Neural cell (in vitro differentiated cells): ENCODE measurements at regions not wholly inside any gene's neighbourhood (a gene's known extent, or its start where the extent isn't known, plus 50 kb on each side); places are given as distances from the start of the nearest gene placed in this dataset.

Experiments used
- EZH2 ChIP-seq: fragments of 200-600, 300-800 bp; shearing (Covaris generic), sonication (generic); IDR thresholded peaks from 2 replicates; pipeline ENCODE4 v1.6.1; 2014; ENCODE audit warnings: antibody characterized with exemption, low read length, borderline replicate concordance, mild to moderate bottlenecking; ENCODE audit not compliant: insufficient read depth, poor library complexity, severe bottlenecking
- TF ChIP-seq, protein P1 (sequence below): fragments of 450-650 bp; IDR thresholded peaks from 2 replicates; pipeline ENCODE4 v1.5.1; 2014; ENCODE audit warnings: antibody characterized with exemption, mild to moderate bottlenecking, moderate library complexity; ENCODE audit not compliant: poor library complexity, severe bottlenecking

DNA sequence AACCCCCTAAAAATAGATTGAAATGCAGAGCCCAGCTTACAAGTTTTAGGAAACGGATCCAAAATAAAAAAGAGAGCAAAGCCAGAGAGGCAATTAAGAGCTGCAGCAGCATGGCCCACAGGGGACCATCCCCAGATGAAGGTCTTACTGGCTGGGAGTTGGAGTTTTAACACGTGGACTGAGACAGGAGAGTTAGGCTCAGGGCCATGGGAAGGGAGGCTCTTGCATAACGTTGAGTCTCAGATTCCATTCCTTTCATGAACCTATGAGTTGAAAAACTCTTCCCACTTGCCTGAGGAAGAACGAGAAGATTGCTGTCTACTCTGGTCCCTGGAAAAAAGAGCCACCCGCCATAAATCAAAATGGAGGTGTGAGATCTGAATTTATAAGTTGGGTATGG lies 101.8 kb upstream of the NDUFV2 start:
- no peak for TF ChIP-seq EZH2
- TF ChIP-seq, protein P1, sequence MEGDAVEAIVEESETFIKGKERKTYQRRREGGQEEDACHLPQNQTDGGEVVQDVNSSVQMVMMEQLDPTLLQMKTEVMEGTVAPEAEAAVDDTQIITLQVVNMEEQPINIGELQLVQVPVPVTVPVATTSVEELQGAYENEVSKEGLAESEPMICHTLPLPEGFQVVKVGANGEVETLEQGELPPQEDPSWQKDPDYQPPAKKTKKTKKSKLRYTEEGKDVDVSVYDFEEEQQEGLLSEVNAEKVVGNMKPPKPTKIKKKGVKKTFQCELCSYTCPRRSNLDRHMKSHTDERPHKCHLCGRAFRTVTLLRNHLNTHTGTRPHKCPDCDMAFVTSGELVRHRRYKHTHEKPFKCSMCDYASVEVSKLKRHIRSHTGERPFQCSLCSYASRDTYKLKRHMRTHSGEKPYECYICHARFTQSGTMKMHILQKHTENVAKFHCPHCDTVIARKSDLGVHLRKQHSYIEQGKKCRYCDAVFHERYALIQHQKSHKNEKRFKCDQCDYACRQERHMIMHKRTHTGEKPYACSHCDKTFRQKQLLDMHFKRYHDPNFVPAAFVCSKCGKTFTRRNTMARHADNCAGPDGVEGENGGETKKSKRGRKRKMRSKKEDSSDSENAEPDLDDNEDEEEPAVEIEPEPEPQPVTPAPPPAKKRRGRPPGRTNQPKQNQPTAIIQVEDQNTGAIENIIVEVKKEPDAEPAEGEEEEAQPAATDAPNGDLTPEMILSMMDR, result no peak
